ENCODE measurements at regions not wholly inside any gene's neighbourhood (a gene's known extent, or its start where the extent isn't known, plus 50 kb on each side); places are given as distances from the start of the nearest gene placed in this dataset.

- Mint-ChIP-seq H3K36me3 (no peaks in the 10 kb centered on the region), H3K4me1 (no peaks in the 10 kb centered on the region), H3K27ac (no peak overlapping the region), H3K4me3 (no peak overlapping the region), H3K9me3 (no peaks in the 10 kb centered on the region)
- DNase-seq (ENCODE audit: low spot score in 2 of 2), result no peak
- ATAC-seq, result no peak
These were observed 252.2 kb upstream of the RAB6C start for GRCh38 chr2:129727286-129727685.

DNA sequence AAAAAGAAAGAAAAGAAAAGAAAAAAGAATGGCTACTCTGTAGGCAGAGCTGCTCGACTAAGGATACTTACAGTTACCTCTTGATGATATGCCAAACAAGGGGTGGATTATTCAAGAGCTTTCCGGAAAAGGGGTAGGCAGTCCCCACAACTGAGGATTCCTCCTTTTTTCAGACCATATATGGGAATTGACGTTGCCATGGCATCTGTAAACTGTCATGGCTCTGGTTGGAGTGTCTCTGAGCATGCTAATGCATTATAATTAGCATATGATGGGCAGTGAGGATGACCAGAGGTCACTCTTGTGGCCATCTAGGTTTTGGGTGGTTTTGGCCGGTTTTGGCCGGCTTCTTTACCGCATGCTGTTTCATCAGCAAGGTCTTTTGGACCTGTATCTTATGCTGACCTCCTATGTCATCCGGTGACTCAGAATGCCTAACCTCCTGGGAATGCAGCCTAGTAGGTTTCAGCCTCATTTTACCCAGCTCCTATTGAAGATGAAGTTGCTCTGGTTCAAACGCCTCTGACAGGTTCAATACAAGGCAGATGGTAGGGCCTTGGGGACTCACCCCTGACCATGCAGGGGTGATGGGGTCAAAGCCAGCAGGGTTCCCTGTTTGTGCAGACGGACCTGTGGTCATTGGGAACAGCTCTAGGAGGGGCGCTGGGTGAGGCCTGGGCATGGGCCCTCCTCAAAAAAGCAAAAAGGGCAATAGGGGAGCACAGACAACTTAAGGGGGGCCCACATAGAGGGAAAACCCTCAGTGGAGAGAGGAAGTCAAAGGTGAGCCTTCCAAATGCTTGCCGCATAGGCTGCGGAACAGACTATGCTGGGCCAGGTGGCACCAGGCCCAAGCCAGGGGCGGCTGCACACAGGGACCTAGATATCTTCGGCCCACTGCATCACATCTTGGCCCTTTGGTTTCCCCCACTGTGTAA is 251.2 kb upstream of the RAB6C start:
- Mint-ChIP-seq H3K27ac (no peak overlapping the region), H3K36me3 (no peaks in the 10 kb centered on the region), H3K4me3 (no peak overlapping the region), H3K9me3 (no peaks in the 10 kb centered on the region), H3K4me1 (no peaks in the 10 kb centered on the region)
- no peak for ATAC-seq
- no peak for DNase-seq (ENCODE audit: low spot score in 2 of 2)

- no peak overlapping the region for H3K4me3 Mint-ChIP-seq
- DNase-seq (ENCODE audit: low spot score in 2 of 2), result no peak
- H3K36me3 Mint-ChIP-seq, result no peaks in the 10 kb centered on the region
These were observed 250.5 kb upstream of the RAB6C start for GRCh38 chr2:129729011-129729410.

GRCh38 chr2:129729646-129730045 is 249.8 kb upstream of the RAB6C start:
- H3K9me3 Mint-ChIP-seq, result no peaks in the 10 kb centered on the region

More at GRCh38 chr2:129729011-129729410, 250.5 kb upstream of the RAB6C start:
- no peak overlapping the region for H3K27ac Mint-ChIP-seq
- H3K9me3 Mint-ChIP-seq, result no peaks in the 10 kb centered on the region
- ATAC-seq, result no peak
- H3K4me1 Mint-ChIP-seq, result no peaks in the 10 kb centered on the region

DNA sequence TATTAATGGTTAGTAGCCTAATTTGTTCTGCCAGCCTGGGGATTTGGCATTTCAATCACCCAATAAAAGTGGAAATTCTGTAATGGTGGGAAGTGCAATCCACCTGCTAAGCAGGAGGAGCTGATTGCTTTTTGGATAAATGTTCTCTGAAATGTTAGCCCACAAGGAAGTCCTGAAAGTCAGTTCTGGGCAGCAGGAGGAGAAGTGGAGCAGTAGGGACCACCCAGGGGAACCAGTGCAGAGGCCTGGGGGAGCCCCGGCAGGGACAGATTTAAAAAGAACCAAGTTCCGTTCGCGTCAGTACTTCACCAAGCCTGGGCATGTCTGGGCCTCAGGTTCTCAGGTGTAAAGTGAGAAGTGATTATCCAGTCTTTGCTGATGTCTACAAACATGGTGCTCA is 248.5 kb upstream of the RAB6C start:
- H3K9me3 Mint-ChIP-seq, result no peaks in the 10 kb centered on the region
- no peaks in the 10 kb centered on the region for H3K36me3 Mint-ChIP-seq
- no peak for DNase-seq (ENCODE audit: low spot score in 2 of 2)
- no peak overlapping the region for H3K4me3 Mint-ChIP-seq
- no peaks in the 10 kb centered on the region for H3K4me1 Mint-ChIP-seq
- no peak overlapping the region for H3K27ac Mint-ChIP-seq
- no peak for ATAC-seq

More at GRCh38 chr2:129729646-129730045, 249.8 kb upstream of the RAB6C start:
- Mint-ChIP-seq H3K36me3 (no peaks in the 10 kb centered on the region), H3K27ac (no peak overlapping the region), H3K4me1 (no peaks in the 10 kb centered on the region), H3K4me3 (no peak overlapping the region)
- DNase-seq (ENCODE audit: low spot score in 2 of 2), result no peak
- ATAC-seq, result no peak

DNA sequence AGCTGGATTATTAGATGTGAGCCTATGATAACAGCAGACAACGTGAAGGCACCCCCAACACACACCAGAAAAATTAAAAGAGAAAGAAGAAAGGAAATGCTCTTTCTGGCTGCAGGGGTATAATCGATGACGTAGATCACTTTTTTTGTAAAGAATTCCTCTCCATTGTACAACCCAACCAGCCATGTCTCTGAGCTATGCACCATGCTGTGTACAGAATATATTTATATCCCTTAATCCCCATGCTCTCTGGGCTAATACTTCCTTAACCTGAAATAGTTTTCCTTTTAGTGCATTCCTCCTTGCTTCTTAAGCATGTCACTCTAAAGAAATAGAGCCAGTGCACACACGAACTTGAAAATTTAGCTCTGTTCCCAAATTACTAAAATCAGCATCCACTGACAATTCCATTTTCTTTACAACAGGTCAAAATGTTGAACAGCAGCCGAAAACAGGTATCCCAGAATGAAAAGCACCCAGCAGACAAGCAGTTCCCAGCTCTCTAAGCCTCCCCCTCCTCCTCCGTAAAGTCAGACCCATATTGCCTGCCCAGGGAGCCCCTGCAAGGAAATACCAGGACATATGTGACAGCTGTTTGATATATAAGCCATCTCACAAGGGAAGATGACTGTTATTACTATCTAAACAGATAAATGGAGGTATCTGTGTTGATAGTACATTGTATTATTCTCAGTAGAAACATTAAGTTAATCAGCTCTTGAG is 247.4 kb upstream of the RAB6C start:
- Mint-ChIP-seq H3K4me3 (no peak overlapping the region), H3K4me1 (no peaks in the 10 kb centered on the region), H3K27ac (no peak overlapping the region), H3K9me3 (no peaks in the 10 kb centered on the region), H3K36me3 (no peaks in the 10 kb centered on the region)
- no peak for DNase-seq (ENCODE audit: low spot score in 2 of 2)
- ATAC-seq, result no peak

- no peak for ATAC-seq
- Mint-ChIP-seq H3K36me3 (no peaks in the 10 kb centered on the region), H3K4me1 (no peaks in the 10 kb centered on the region), H3K4me3 (no peak overlapping the region), H3K9me3 (no peaks in the 10 kb centered on the region), H3K27ac (no peak overlapping the region)
- DNase-seq (ENCODE audit: low spot score in 2 of 2), result no peak
These were observed 246.8 kb upstream of the RAB6C start for GRCh38 chr2:129732630-129733026.

DNA sequence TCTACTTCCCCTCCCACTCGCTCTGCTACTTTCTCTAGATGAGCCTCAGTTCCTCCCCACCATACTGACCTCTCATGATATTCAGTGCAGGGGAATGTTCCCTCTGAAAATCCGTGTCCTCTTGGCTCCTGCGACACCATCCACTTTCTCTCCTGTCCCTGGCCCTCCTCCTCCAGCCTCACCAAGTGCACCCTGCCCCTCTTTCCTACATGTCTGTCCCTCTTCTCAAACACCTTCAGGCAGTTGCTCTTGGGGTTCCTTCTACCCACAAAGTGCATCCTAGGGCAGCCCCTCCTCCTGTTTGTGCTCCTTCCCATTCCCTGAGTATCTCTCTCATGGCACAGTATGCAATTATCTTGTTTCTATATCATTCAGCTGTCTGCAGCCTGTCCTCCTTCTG is 246.4 kb upstream of the RAB6C start:
- Mint-ChIP-seq H3K4me3 (no peak overlapping the region), H3K4me1 (no peaks in the 10 kb centered on the region), H3K36me3 (no peaks in the 10 kb centered on the region), H3K9me3 (no peaks in the 10 kb centered on the region), H3K27ac (no peak overlapping the region)
- no peak for ATAC-seq
- DNase-seq (ENCODE audit: low spot score in 2 of 2), result no peak

- DNase-seq (ENCODE audit: low spot score in 2 of 2) (no peak), ATAC-seq (no peak)
- no peaks in the 10 kb centered on the region for H3K36me3 Mint-ChIP-seq
- H3K27ac Mint-ChIP-seq, result no peak overlapping the region
- no peaks in the 10 kb centered on the region for H3K4me1 Mint-ChIP-seq
- no peak overlapping the region for H3K4me3 Mint-ChIP-seq
- no peaks in the 10 kb centered on the region for H3K9me3 Mint-ChIP-seq
These were observed 245.9 kb upstream of the RAB6C start for GRCh38 chr2:129733579-129733978.

GRCh38 chr2:129734343-129735034 is 245.0 kb upstream of the RAB6C start:
- no peak overlapping the region for H3K4me3 Mint-ChIP-seq
- H3K36me3 Mint-ChIP-seq, result no peaks in the 10 kb centered on the region
- H3K9me3 Mint-ChIP-seq, result no peaks in the 10 kb centered on the region
- H3K27ac Mint-ChIP-seq, result no peak overlapping the region
- DNase-seq (ENCODE audit: low spot score in 2 of 2) (no peak), ATAC-seq (no peak)
- H3K4me1 Mint-ChIP-seq, result no peaks in the 10 kb centered on the region

DNA sequence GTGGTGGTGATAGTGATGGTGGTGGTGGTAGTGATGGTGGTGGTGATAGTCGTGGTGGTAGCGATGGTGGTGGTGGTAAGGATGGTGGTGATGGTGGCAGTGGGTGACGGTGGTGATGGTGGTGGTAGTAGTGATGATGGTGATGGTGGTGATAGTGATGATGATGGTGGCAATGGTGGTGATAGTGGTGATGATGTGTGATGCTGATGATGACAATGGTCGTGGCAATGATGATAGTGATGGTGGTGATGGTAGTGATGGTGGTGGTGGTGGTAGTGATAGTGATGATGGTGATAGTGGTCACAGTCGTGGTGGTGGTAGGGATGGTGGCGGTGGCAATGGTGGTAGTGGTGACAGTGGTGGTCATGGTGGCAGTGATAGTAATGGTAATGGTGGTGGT is 243.9 kb upstream of the RAB6C start:
- Mint-ChIP-seq H3K4me1 (no peaks in the 10 kb centered on the region), H3K9me3 (no peaks in the 10 kb centered on the region), H3K4me3 (no peak overlapping the region), H3K27ac (no peak overlapping the region), H3K36me3 (no peaks in the 10 kb centered on the region)
- DNase-seq (ENCODE audit: low spot score in 2 of 2), result no peak
- no peak for ATAC-seq

DNA sequence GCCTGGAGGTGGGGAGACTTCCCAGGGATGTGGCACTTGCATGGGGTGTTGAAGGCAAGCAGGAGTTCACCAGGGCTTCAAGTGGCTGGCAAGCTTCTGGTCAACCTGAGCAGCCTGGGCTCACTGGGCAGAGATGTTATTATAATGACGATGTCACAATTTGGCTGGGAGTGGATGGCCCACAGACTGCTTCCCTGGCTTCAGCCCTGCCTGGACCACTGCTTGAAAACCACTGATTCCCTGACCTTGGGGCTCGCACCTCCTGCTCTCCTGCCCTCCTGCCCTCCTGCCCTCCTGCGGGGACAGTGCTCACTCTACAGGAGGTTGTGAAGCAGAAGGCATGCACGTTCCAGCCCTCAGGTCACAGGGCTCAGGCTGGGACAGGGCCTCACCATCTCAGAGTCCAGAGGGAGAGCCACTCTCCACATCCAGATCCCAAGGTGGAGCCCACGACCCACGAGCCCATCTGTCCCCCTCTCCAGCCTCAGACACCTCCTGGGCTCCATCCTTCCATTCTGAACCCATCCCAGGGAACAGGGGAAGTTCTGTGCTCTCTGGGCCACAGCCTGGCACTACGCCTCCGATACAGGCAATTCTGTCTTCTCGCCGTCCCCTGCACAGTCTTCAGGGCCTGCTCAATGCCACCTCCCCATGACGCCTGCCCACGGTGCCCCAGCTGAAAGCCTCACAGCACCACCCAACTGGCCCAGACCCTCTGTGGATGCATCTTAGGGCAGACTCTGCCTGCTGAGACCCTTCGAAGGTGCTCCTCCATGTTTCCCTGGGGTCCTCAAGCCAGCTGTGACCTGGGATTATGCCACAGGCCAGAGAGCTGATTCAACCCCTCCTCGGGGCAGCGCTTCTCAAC is 241.6 kb upstream of the RAB6C start:
- no peaks in the 10 kb centered on the region for H3K4me1 Mint-ChIP-seq
- no peaks in the 10 kb centered on the region for H3K9me3 Mint-ChIP-seq
- ATAC-seq (no peak), DNase-seq (ENCODE audit: low spot score in 2 of 2) (no peak)
- no peak overlapping the region for H3K4me3 Mint-ChIP-seq
- H3K36me3 Mint-ChIP-seq, result no peaks in the 10 kb centered on the region
- no peak overlapping the region for H3K27ac Mint-ChIP-seq

DNA sequence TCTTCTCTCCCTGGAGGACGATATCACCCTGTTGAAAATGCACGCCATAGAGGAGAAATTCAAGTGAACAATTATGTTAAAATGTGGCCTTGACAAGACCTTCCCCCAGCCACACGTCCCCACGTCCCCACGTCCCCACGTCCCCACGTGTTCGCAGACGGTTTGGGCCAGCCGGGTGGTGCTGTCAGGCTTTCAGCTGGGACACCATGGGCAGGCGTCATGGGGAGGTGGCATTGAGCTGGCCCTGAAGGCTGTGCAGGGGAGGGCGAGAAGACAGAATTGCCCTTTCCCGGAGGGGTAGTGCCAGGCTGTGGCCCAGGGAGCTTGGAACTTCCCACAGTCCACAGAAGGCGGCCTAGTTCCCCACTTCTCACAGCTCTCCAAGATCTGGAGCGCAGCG is 240.7 kb upstream of the RAB6C start:
- DNase-seq (ENCODE audit: low spot score in 2 of 2), result no peak
- ATAC-seq, result no peak
- Mint-ChIP-seq H3K36me3 (no peaks in the 10 kb centered on the region), H3K4me1 (no peaks in the 10 kb centered on the region), H3K9me3 (no peaks in the 10 kb centered on the region), H3K27ac (no peak overlapping the region), H3K4me3 (no peak overlapping the region)

- Mint-ChIP-seq H3K9me3 (no peaks in the 10 kb centered on the region), H3K4me3 (no peak overlapping the region), H3K4me1 (no peaks in the 10 kb centered on the region), H3K36me3 (no peaks in the 10 kb centered on the region), H3K27ac (no peak overlapping the region)
- DNase-seq (ENCODE audit: low spot score in 2 of 2) (no peak), ATAC-seq (no peak)
These were observed 239.0 kb upstream of the RAB6C start for GRCh38 chr2:129740504-129740903.

- no peak for ATAC-seq
These were observed 238.3 kb upstream of the RAB6C start for GRCh38 chr2:129741165-129741564.

More at GRCh38 chr2:129741165-129741564, 238.3 kb upstream of the RAB6C start:
- no peaks in the 10 kb centered on the region for H3K36me3 Mint-ChIP-seq
- no peak overlapping the region for H3K4me3 Mint-ChIP-seq
- H3K9me3 Mint-ChIP-seq, result peaks cover 3% of the 10 kb centered on the region
- no peaks in the 10 kb centered on the region for H3K4me1 Mint-ChIP-seq
- no peak for DNase-seq (ENCODE audit: low spot score in 2 of 2)
- no peak overlapping the region for H3K27ac Mint-ChIP-seq

All from stimulated activated effector memory CD8-positive, alpha-beta T cell treated with anti-CD3 and anti-CD28 coated beads, Interleukin-12 subunit alpha, Interleukin-12 subunit beta, amount 100 ng/mL, for 72 hours (primary cell).